ENCODE measurements at regions not wholly inside any gene's neighbourhood (a gene's known extent, or its start where the extent isn't known, plus 50 kb on each side); places are given as distances from the start of the nearest gene placed in this dataset.

- no peaks in the 10 kb centered on the region for H3K4me1 ChIP-seq
- no peaks in the 10 kb centered on the region for H3K27me3 ChIP-seq
- intact Hi-C loops (cut with DNase I; ENCODE audit: low total_unique reads), result loop anchor here (5.0 kb wide), 1 partner anchor 405 kb away; no protein-coding TSS in a partner anchor
- no peaks in the 10 kb centered on the region for H3K36me3 ChIP-seq
- no peaks in the 10 kb centered on the region for H3K9me3 ChIP-seq
- no peak overlapping the region for H3K27ac ChIP-seq
- DNase-seq (ENCODE audit: low spot score in 2 of 2), result no peak
- TF ChIP-seq POLR2AphosphoS5 (IDR thresholded peaks at IDR 0.05), result no peak
- TF ChIP-seq POLR2A (IDR thresholded peaks at IDR 0.05), result no peak
- no peak for TF ChIP-seq CTCF (IDR thresholded peaks at IDR 0.05)
- H3K4me3 ChIP-seq, result no peak overlapping the region
Observed at GRCh38 chr2:5077479-5078089, 614.6 kb upstream of the SOX11 start.

- intact Hi-C loops (cut with DNase I; ENCODE audit: low total_unique reads), result loop anchor here (5.0 kb wide), 1 partner anchor 609 kb away; the partner anchor contains the start of gene SOX11
- TF ChIP-seq CTCF (IDR thresholded peaks at IDR 0.05), result no peak
- TF ChIP-seq POLR2A (IDR thresholded peaks at IDR 0.05), result no peak
- no peak for TF ChIP-seq POLR2AphosphoS5 (IDR thresholded peaks at IDR 0.05)
- Histone ChIP-seq H3K27ac (no peak overlapping the region), H3K36me3 (no peaks in the 10 kb centered on the region), H3K9me3 (no peaks in the 10 kb centered on the region), H3K4me1 (no peaks in the 10 kb centered on the region), H3K4me3 (no peak overlapping the region), H3K27me3 (no peaks in the 10 kb centered on the region)
- DNase-seq (ENCODE audit: low spot score in 2 of 2), result no peak
Observed at GRCh38 chr2:5083402-5083801, 608.8 kb upstream of the SOX11 start.

- intact Hi-C loops (cut with DNase I; ENCODE audit: low total_unique reads), result no loop called here
- Histone ChIP-seq H3K27ac (no peak overlapping the region), H3K4me3 (no peak overlapping the region), H3K9me3 (no peaks in the 10 kb centered on the region), H3K4me1 (no peaks in the 10 kb centered on the region), H3K27me3 (no peaks in the 10 kb centered on the region), H3K36me3 (no peaks in the 10 kb centered on the region)
- TF ChIP-seq POLR2AphosphoS5 (IDR thresholded peaks at IDR 0.05) (no peak), CTCF (IDR thresholded peaks at IDR 0.05) (no peak), POLR2A (IDR thresholded peaks at IDR 0.05) (no peak)
- no peak for DNase-seq (ENCODE audit: low spot score in 2 of 2)
Observed at GRCh38 chr2:5089409-5089808, 602.8 kb upstream of the SOX11 start.

- H3K36me3 ChIP-seq, result no peaks in the 10 kb centered on the region
- H3K4me1 ChIP-seq, result no peaks in the 10 kb centered on the region
- intact Hi-C loops (cut with DNase I; ENCODE audit: low total_unique reads), result no loop called here
- no peak overlapping the region for H3K27ac ChIP-seq
- H3K27me3 ChIP-seq, result no peaks in the 10 kb centered on the region
- H3K4me3 ChIP-seq, result no peak overlapping the region
- no peak for DNase-seq (ENCODE audit: low spot score in 2 of 2)
- peaks cover 6 to 18% of the 10 kb centered on the region in 2 donors for H3K9me3 ChIP-seq
- TF ChIP-seq POLR2A (IDR thresholded peaks at IDR 0.05) (no peak), CTCF (IDR thresholded peaks at IDR 0.05) (no peak), POLR2AphosphoS5 (IDR thresholded peaks at IDR 0.05) (no peak)
Observed at GRCh38 chr2:5093056-5093455, 599.1 kb upstream of the SOX11 start.

GRCh38 chr2:5093518-5093917 is 598.7 kb upstream of the SOX11 start:
- Histone ChIP-seq H3K9me3 (peaks cover 6 to 18% of the 10 kb centered on the region in 2 donors), H3K4me1 (no peaks in the 10 kb centered on the region), H3K4me3 (no peak overlapping the region), H3K36me3 (no peaks in the 10 kb centered on the region), H3K27me3 (no peaks in the 10 kb centered on the region), H3K27ac (no peak overlapping the region)
- DNase-seq (ENCODE audit: low spot score in 2 of 2), result no peak
- intact Hi-C loops (cut with DNase I; ENCODE audit: low total_unique reads), result no loop called here
- no peak for TF ChIP-seq POLR2A (IDR thresholded peaks at IDR 0.05)
- TF ChIP-seq POLR2AphosphoS5 (IDR thresholded peaks at IDR 0.05), result no peak

Data from breast epithelium (tissue), 4 donors.